Lower lobe of right lung (tissue), 2 donors: ENCODE measurements at regions not wholly inside any gene's neighbourhood (a gene's known extent, or its start where the extent isn't known, plus 50 kb on each side); places are given as distances from the start of the nearest gene placed in this dataset.
A peak's percentile ranks its signal among the peaks of the same experiment; 100 is the strongest.

Source experiments
- ATAC-seq, 2 donors: fragments of 200-7000 bp; cut with Tn5 transposase; one replicate each; pipeline ENCODE4 v1.9.1; 2020 to 2022; ENCODE audit warnings: mild to moderate bottlenecking in 2 of 2, moderate library complexity in 2 of 2
- DNase-seq: peaks from one replicate; pipeline ENCODE4 v3.0.0-alpha.2; 2020
- H3K27ac ChIP-seq: fragments of 200-600 bp; one replicate; pipeline ENCODE4 v1.8.0; 2022
- H3K27me3 ChIP-seq: fragments of 200-600 bp; one replicate; pipeline ENCODE4 v1.8.0; 2022; ENCODE audit warnings: low read depth
- H3K36me3 ChIP-seq: fragments of 200-600 bp; one replicate; pipeline ENCODE4 v1.8.0; 2022; ENCODE audit warnings: mild to moderate bottlenecking
- H3K4me1 ChIP-seq: fragments of 200-600 bp; one replicate; pipeline ENCODE4 v1.8.0; 2022
- H3K4me3 ChIP-seq: fragments of 200-600 bp; one replicate; pipeline ENCODE4 v1.8.0; 2022; ENCODE audit warnings: mild to moderate bottlenecking
- H3K9me3 ChIP-seq: fragments of 200-600 bp; one replicate; pipeline ENCODE4 v1.8.0; 2022
- CTCF ChIP-seq: fragments of 200-600 bp; IDR thresholded peaks from one replicate; pipeline ENCODE4 v1.8.0; 2022; ENCODE audit warnings: antibody characterized with exemption, mild to moderate bottlenecking
- intact Hi-C: fragments of 100-400 bp; cut with DNase I; formaldehyde crosslinking; loops from one replicate; pipeline ENCODE4 v1.11.0; 2022
- donor health status: DM: no; HTN: yes; CAD: no; lungs with severe emphysema.

GRCh38 chr4:180861651-180862050 is 1381.6 kb upstream of the TENM3 start:
- intact Hi-C loops = no loop called here
- H3K4me3 ChIP-seq = no peak overlapping the region
- ATAC-seq = no peak
- H3K27me3 ChIP-seq = no peaks in the 10 kb centered on the region
- DNase-seq = peak; percentile 22
- no peak for TF ChIP-seq CTCF
- no peaks in the 10 kb centered on the region for H3K4me1 ChIP-seq
- H3K36me3 ChIP-seq = no peaks in the 10 kb centered on the region
- H3K27ac ChIP-seq = no peak overlapping the region
- H3K9me3 ChIP-seq = no peaks in the 10 kb centered on the region

- DNase-seq = no peak
- intact Hi-C loops = no loop called here
- peak; percentile 35 to 45 for ATAC-seq
- no peak for TF ChIP-seq CTCF
- H3K36me3 ChIP-seq = no peaks in the 10 kb centered on the region
- no peaks in the 10 kb centered on the region for H3K4me1 ChIP-seq
- H3K27ac ChIP-seq = no peak overlapping the region
- H3K27me3 ChIP-seq = no peaks in the 10 kb centered on the region
- no peaks in the 10 kb centered on the region for H3K9me3 ChIP-seq
- no peak overlapping the region for H3K4me3 ChIP-seq
These were observed 1376.1 kb upstream of the TENM3 start for GRCh38 chr4:180866933-180867643.

GRCh38 chr4:180870623-180871022 is 1372.6 kb upstream of the TENM3 start:
- H3K36me3 ChIP-seq = no peaks in the 10 kb centered on the region
- DNase-seq (no peak), ATAC-seq (no peak)
- no peak overlapping the region for H3K4me3 ChIP-seq
- H3K9me3 ChIP-seq = no peaks in the 10 kb centered on the region
- no peak overlapping the region for H3K27ac ChIP-seq
- intact Hi-C loops = no loop called here
- no peaks in the 10 kb centered on the region for H3K27me3 ChIP-seq
- no peak for TF ChIP-seq CTCF
- no peaks in the 10 kb centered on the region for H3K4me1 ChIP-seq

GRCh38 chr4:180898305-180898704 is 1344.9 kb upstream of the TENM3 start:
- Histone ChIP-seq H3K4me1 (no peaks in the 10 kb centered on the region), H3K27me3 (no peaks in the 10 kb centered on the region), H3K9me3 (no peaks in the 10 kb centered on the region), H3K36me3 (no peaks in the 10 kb centered on the region), H3K27ac (no peak overlapping the region), H3K4me3 (no peak overlapping the region)
- DNase-seq (no peak), ATAC-seq (no peak)
- intact Hi-C loops = no loop called here
- no peak for TF ChIP-seq CTCF

- no peak for TF ChIP-seq CTCF
- Histone ChIP-seq H3K4me3 (no peak overlapping the region), H3K27me3 (no peaks in the 10 kb centered on the region), H3K27ac (no peak overlapping the region), H3K36me3 (no peaks in the 10 kb centered on the region), H3K4me1 (no peaks in the 10 kb centered on the region), H3K9me3 (no peaks in the 10 kb centered on the region)
- DNase-seq (no peak), ATAC-seq (no peak)
- intact Hi-C loops = no loop called here
These were observed 1342.4 kb upstream of the TENM3 start for GRCh38 chr4:180900781-180901180.
